GM19438 (cell line): ENCODE measurements at regions not wholly inside any gene's neighbourhood (a gene's known extent, or its start where the extent isn't known, plus 50 kb on each side); places are given as distances from the start of the nearest gene placed in this dataset.

Experiments
- ATAC-seq: cut with Tn5 transposase; IDR thresholded peaks from one replicate; pipeline ENCODE4 v1.9.1; 2021; ENCODE audit warnings: low read depth; ENCODE audit not compliant: unreplicated experiment

DNA sequence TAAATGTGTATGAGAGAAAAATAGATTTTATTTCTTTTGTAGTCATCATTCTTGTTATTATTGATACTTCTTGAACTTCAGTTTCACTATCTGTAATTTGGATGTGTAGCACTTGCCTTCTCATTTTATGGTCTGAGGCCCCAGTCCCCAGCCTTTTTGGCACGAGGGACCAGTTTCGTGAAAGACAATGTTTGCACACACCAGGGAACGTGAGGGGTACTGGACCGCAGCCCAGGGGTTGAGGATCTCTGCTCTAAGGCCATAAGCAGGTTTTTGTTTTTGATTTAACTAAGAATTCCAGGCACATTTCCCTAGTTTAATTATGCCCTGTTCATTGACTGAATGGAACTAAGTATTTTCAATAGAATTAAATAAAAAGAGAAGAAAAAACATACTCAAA, 261.5 kb downstream of the BMP2 start:
- no peak for ATAC-seq

DNA sequence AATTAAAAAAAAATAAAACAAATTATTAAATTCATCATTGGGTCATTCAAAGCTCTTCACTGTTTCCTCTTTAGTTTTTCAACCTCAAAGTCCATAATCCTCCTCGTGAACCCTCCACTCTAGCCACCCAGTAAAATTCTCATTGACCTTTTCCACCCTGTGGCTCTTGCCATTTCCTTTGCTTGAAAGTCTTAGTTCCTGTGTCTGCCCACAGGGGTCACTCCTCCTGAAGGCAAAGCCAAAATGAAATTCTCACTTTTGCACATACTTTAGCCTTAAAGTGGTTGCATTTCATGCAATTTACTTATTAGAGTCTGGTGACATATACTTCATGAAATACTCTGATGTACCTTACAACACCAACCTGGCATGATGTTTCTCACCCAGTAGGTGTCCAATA, 263.7 kb downstream of the BMP2 start:
- ATAC-seq, result no peak

GRCh38 chr20:7038029-7038428, 270.5 kb downstream of the BMP2 start:
- no peak for ATAC-seq

- no peak for ATAC-seq
Observed at GRCh38 chr20:7057611-7058010, 290.1 kb downstream of the BMP2 start.

- no peak for ATAC-seq
Observed at GRCh38 chr20:7078804-7079203, 311.3 kb downstream of the BMP2 start.

GRCh38 chr20:7080472-7080871, 313.0 kb downstream of the BMP2 start:
- no peak for ATAC-seq

- ATAC-seq, result no peak
Observed at GRCh38 chr20:7085467-7085866, 318.0 kb downstream of the BMP2 start.

GRCh38 chr20:7087803-7088202, 320.3 kb downstream of the BMP2 start:
- no peak for ATAC-seq

- no peak for ATAC-seq
Observed at GRCh38 chr20:7090001-7090400, 322.5 kb downstream of the BMP2 start.

- ATAC-seq, result no peak
Observed at GRCh38 chr20:7090811-7091210, 323.3 kb downstream of the BMP2 start.

DNA sequence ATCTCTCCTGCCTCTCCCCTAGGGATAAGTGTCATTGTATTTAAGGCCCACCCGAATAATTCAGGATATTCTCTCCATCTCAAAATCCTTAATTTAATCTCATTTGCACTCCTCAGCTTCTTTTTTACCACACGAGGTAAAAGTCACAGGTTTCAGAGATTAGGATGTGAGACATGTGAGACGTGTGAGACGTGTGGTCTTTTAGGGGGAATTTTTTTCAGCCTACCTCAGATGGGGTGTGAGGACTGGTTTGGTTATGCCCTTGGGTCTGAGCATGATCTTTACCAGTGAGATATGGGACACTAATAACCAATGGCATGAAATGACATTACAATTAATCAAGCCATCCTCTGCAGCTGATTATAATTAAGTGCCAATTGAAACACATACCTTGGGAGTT, 324.2 kb downstream of the BMP2 start:
- no peak for ATAC-seq

GRCh38 chr20:7094438-7094997, 327.0 kb downstream of the BMP2 start:
- no peak for ATAC-seq

DNA sequence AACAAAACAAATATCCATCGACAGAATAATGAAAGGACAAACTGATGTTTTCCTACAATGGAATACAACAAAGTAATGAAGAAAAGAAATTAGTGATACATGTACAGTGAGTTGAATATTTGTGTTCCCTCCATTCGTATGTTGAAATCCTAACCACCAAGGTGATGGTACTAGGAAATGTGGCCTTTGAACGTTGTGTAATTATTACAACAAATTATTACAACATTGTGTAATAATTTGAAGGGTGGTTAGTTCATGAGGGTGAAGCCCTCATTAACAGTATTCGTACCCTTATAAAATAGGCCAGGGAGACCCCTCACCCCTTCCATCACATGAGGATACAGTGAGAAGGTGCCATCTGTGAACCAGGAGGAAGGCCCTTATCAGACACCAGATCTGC, 339.4 kb downstream of the BMP2 start:
- ATAC-seq, result no peak

- ATAC-seq, result no peak
Observed at GRCh38 chr20:7108929-7109328, 341.4 kb downstream of the BMP2 start.

GRCh38 chr20:7113577-7114466, 346.3 kb downstream of the BMP2 start:
- no peak for ATAC-seq

DNA sequence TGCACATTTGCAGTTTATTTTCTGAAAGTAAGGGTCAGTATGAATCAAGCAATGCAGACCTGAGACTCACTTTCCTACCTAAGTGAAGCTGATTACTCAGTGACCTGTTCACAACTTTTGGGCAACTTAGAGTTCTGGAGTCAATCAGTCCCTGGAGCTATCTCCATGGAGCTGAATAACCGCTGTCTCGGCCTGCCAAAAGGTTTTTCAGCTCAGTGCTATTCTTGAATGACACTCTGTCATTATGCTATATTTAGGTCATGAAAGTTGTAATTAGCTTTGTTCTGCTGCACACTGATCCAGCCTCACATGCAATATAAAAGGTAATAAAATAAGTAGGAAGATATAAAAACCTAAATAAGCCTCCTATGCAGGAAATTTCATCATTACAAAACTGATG, 356.0 kb downstream of the BMP2 start:
- no peak for ATAC-seq

- no peak for ATAC-seq
Observed at GRCh38 chr20:7124120-7124519, 356.6 kb downstream of the BMP2 start.

GRCh38 chr20:7136886-7137285, 369.4 kb downstream of the BMP2 start:
- no peak for ATAC-seq

DNA sequence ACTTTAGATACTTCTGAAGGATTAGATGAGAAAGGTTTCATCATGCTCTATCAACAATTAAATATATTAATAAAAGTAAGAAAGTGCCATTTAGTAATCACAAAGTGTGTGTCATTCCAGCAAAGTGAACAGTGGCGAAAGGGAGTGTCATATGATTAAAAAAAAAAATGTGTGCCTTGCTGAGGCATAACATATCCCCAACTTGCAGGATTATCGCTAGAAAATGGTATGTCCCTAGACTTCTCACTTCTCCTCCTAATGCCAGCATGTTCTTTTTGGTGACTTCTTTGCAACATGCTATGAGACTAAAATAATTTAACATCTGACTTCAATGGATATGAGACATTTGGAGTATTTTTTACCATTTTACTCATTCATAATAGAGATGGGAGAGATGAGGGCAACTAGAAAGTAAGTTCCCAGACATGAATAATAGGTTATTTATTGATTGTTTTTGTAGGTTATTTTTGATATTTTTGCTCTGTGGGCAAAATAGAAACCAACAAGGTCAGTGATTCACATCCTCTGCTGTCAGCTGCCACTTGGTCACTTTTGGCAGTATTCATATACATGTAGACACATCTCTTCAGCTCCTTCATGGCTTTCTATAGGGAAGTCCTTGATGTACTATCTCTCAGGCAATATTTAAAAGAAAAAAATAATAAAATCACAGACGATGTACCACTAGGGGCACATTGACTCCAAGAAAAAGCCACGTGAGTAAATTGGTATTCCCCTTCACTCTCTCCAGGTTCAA, 370.1 kb downstream of the BMP2 start:
- ATAC-seq, result no peak

GRCh38 chr20:7144464-7144863, 377.0 kb downstream of the BMP2 start:
- no peak for ATAC-seq

DNA sequence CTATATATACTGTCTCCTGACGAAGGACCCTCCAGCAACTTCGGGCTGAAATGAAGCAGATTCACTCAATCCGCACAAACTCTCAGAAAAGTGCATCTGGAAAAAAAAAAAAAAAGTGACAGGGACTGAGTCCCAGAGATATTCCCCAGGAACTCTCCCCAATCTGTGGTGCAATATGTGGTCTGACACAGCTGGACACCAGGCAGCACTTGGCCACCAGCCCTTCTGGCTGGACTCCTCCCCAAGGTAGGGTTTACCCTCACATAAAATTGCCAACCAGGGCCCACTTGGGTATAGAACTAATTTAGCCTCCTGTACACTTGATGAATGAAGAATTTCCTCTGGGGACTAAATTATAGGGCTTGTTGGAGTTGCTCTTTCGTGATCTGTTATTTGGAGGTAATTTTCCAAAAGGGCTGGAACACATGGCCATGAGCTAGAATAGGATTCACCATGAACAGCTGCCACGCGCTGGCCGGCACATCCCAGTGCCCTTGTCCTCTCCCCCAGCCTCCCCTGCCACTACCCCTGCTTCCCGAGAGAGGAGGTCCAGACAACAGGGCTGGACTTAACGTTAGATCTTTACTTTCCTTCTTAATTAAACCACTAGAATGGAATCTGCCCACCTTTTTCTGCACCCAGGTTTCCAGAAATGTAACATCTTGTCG, 379.2 kb downstream of the BMP2 start:
- ATAC-seq, result no peak
